RWPE1 (cell line): ENCODE measurements at regions not wholly inside any gene's neighbourhood (a gene's known extent, or its start where the extent isn't known, plus 50 kb on each side); places are given as distances from the start of the nearest gene placed in this dataset.
"Not testable (repeated sequence)": the region's sequence is repeated elsewhere in the genome, so short reads cannot be mapped to it uniquely, and the experiment has no call there.

Source experiments
- CTCF ChIA-PET: fragments of 350-600 bp; sonication (Branson Sonifier 250); formaldehyde crosslinking; extraction: SDS; loops from one replicate; lab custom pipeline; 2021; lab: Yijun Ruan, JAX
- POLR2A ChIA-PET: fragments of 400-600 bp; formaldehyde crosslinking; extraction: SDS; loops from one replicate; lab custom pipeline; 2020; ENCODE audit warnings: antibody characterized with exemption; ENCODE audit not compliant: low non-redundant PET; lab: Yijun Ruan, JAX
- DNase-seq: peaks from one replicate; pipeline ENCODE4 v3.0.0; 2012; ENCODE audit warnings: low spot score
- H3K27ac ChIP-seq: fragments of 450-650 bp; 2 replicates; pipeline ENCODE4 v1.5.1; 2017
- CTCF ChIP-seq: fragments of 450-650 bp; conservative IDR thresholded peaks from 2 replicates; pipeline ENCODE4 v1.5.1; 2017; ENCODE audit warnings: low read depth, mild to moderate bottlenecking

- ChIA-PET POLR2A (no interaction called here), CTCF (no interaction called here)
- TF ChIP-seq CTCF = no peak
- DNase-seq = no peak
- no peak overlapping the region for H3K27ac ChIP-seq
Observed at GRCh38 chr9:93774331-93775102, 180.6 kb downstream of the BARX1 start.

- no peak for DNase-seq
- H3K27ac ChIP-seq = no peak overlapping the region
- ChIA-PET POLR2A (no interaction called here), CTCF (no interaction called here)
- no peak for TF ChIP-seq CTCF
Observed at GRCh38 chr9:93771276-93771675, 183.9 kb downstream of the BARX1 start.

GRCh38 chr9:93761822-93762221, 185.4 kb downstream of the PHF2 start:
- CTCF ChIA-PET = interaction anchor here (0.6 kb wide), 2 partner anchors 164 to 246 kb away, joined by 3 read pairs; no protein-coding TSS in a partner anchor
- POLR2A ChIA-PET = no interaction called here
- no peak for TF ChIP-seq CTCF
- no peak overlapping the region for H3K27ac ChIP-seq
- no peak for DNase-seq

- ChIA-PET CTCF (no interaction called here), POLR2A (no interaction called here)
- no peak for TF ChIP-seq CTCF
- DNase-seq = no peak
- H3K27ac ChIP-seq = no peak overlapping the region
Observed at GRCh38 chr9:93750045-93750444, 173.7 kb downstream of the PHF2 start.

GRCh38 chr9:93748827-93749226, 172.4 kb downstream of the PHF2 start:
- H3K27ac ChIP-seq, DNase-seq, CTCF ChIA-PET, POLR2A ChIA-PET: not testable (repeated sequence)

- no peak for DNase-seq
- no peak for TF ChIP-seq CTCF
- no peak overlapping the region for H3K27ac ChIP-seq
- ChIA-PET POLR2A (no interaction called here), CTCF (no interaction called here)
Observed at GRCh38 chr9:93731963-93732362, 155.6 kb downstream of the PHF2 start.

- no peak overlapping the region for H3K27ac ChIP-seq
- POLR2A ChIA-PET = no interaction called here
- CTCF ChIA-PET = no interaction called here
- DNase-seq = no peak
- no peak for TF ChIP-seq CTCF
Observed at GRCh38 chr9:93730648-93731047, 154.3 kb downstream of the PHF2 start.
